DOHH2 (cell line): ENCODE measurements at regions not wholly inside any gene's neighbourhood (a gene's known extent, or its start where the extent isn't known, plus 50 kb on each side); places are given as distances from the start of the nearest gene placed in this dataset.

Source experiments
- H3F3A ChIP-seq: fragments of 200-600 bp; sonication (generic), shearing (Covaris generic); 2 replicates; pipeline ENCODE4 v1.6.0; 2016; ENCODE audit warnings: antibody characterized with exemption, mild to moderate bottlenecking; ENCODE audit not compliant: control insufficient read depth, insufficient read depth
- H3K27ac ChIP-seq: fragments of 200-600 bp; sonication (generic); 2 replicates; pipeline ENCODE4 v1.5.1; 2014; ENCODE audit warnings: low read depth, mild to moderate bottlenecking, low read length, moderate library complexity
- H3K27me3 ChIP-seq: fragments of 200-600 bp; sonication (generic); 2 replicates; pipeline ENCODE4 v1.6.1; 2014; ENCODE audit warnings: mild to moderate bottlenecking, low read length, mixed read lengths; ENCODE audit not compliant: control insufficient read depth
- H3K36me3 ChIP-seq: fragments of 200-600 bp; sonication (generic); 2 replicates; pipeline ENCODE4 v1.6.1; 2014; ENCODE audit warnings: mild to moderate bottlenecking, low read length, moderate library complexity, mixed read lengths; ENCODE audit not compliant: control insufficient read depth
- H3K4me1 ChIP-seq: fragments of 200-600 bp; sonication (generic); 2 replicates; pipeline ENCODE4 v1.6.1; 2014; ENCODE audit warnings: mild to moderate bottlenecking, low read length, mixed read lengths; ENCODE audit not compliant: control insufficient read depth
- H3K4me2 ChIP-seq: fragments of 200-600 bp; sonication (generic); 2 replicates; pipeline ENCODE4 v1.6.0; 2014; ENCODE audit warnings: mild to moderate bottlenecking, low read length, moderate library complexity
- H3K4me3 ChIP-seq: fragments of 200-600 bp; sonication (generic); 2 replicates; pipeline ENCODE4 v1.5.1; 2014; ENCODE audit warnings: mild to moderate bottlenecking, low read length, mixed read lengths
- H3K79me2 ChIP-seq: fragments of 200-600 bp; sonication (generic); 2 replicates; pipeline ENCODE4 v1.6.1; 2014; ENCODE audit warnings: mild to moderate bottlenecking, low read length, mixed read lengths; ENCODE audit not compliant: control insufficient read depth
- H3K9me2 ChIP-seq: fragments of 200-600 bp; sonication (generic); replicated peaks from 2 replicates; pipeline ENCODE4 v1.6.1; 2014; ENCODE audit warnings: mild to moderate bottlenecking, low read length, mixed read lengths; ENCODE audit not compliant: control insufficient read depth
- H3K9me3 ChIP-seq: fragments of 200-600 bp; sonication (generic); 2 replicates; pipeline ENCODE4 v1.6.1; 2014; ENCODE audit warnings: antibody characterized with exemption, low read length, mixed read lengths; ENCODE audit not compliant: control insufficient read depth, insufficient read depth
- H4K20me1 ChIP-seq: fragments of 200-600 bp; sonication (generic); 2 replicates; pipeline ENCODE4 v1.6.0; 2014; ENCODE audit warnings: low read depth, mild to moderate bottlenecking, antibody characterized with exemption, low read length, moderate library complexity; ENCODE audit not compliant: control insufficient read depth, insufficient read depth
- CTCF ChIP-seq: fragments of 200-600 bp; sonication (generic); IDR thresholded peaks from one replicate; pipeline ENCODE4 v1.5.1; 2014; ENCODE audit warnings: antibody characterized with exemption, mild to moderate bottlenecking, low read depth, low read length; ENCODE audit not compliant: poor library complexity, severe bottlenecking
- EZH2phosphoT487 ChIP-seq: fragments of 200-600 bp; sonication (generic); IDR thresholded peaks from 2 replicates; pipeline ENCODE4 v1.6.1; 2017; ENCODE audit warnings: borderline replicate concordance, mild to moderate bottlenecking, antibody characterized with exemption, low read length, moderate library complexity, mixed read lengths

DNA sequence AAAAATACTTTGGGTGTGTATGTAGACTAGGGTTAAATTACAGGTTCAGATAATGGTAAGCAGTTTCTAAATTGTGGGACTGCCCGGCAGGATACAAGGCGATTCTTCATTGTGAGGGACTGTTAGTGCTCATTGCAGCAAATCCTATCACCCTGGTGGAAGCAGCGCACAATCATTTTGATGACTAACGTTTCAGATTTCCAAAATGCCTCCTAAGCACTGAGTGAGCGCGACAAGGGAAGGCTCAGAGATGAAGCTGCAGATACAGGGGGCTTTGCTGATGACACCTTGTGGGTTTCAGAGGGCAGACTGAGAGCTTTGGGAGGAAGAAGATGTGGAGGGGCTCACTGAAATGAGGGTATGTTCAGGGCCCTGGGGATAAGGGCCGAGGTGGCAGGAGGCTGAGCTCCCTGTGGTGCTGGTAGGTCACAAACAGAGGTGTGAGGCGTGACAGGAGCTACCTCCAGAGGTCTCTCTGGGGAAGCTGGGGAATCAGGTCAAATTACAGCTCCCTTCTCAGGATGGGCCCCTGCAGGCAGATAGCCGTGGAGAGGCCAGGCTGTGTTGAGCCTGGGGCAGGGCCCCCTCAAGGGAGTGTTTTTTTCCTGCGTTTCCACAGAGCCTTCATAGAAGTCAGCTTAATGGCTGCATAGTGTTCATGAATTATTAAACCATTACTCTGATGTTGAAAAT is 84.5 kb upstream of the FYN start:
- TF ChIP-seq CTCF (no peak), EZH2phosphoT487 (no peak)
- Histone ChIP-seq H3K27me3 (peaks cover 22% of the 10 kb centered on the region), H3K4me2 (no peak overlapping the region), H4K20me1 (no peaks in the 10 kb centered on the region), H3K36me3 (no peaks in the 10 kb centered on the region), H3K4me3 (no peak overlapping the region), H3F3A (no peaks in the 10 kb centered on the region), H3K4me1 (peaks cover 12% of the 10 kb centered on the region), H3K9me2 (no peaks in the 10 kb centered on the region; the same call in 1 of the 2 replicates), H3K79me2 (no peaks in the 10 kb centered on the region), H3K27ac (no peak overlapping the region), H3K9me3 (no peaks in the 10 kb centered on the region)

GRCh38 chr6:111958534-111958933 is 85.3 kb upstream of the FYN start:
- Histone ChIP-seq H3K27me3 (peaks cover 18% of the 10 kb centered on the region; the same call in 1 of the 2 replicates), H3K79me2 (no peaks in the 10 kb centered on the region), H3F3A (no peaks in the 10 kb centered on the region), H3K27ac (no peak overlapping the region), H3K4me1 (peaks cover 12% of the 10 kb centered on the region), H3K36me3 (no peaks in the 10 kb centered on the region), H3K9me3 (no peaks in the 10 kb centered on the region), H3K9me2 (no peaks in the 10 kb centered on the region; the same call in 1 of the 2 replicates), H4K20me1 (no peaks in the 10 kb centered on the region), H3K4me3 (0 out of 2 replicates have a peak overlapping the region, but pooled peaks have one; percentile 2), H3K4me2 (0 out of 2 replicates have a peak overlapping the region, but pooled peaks have one; percentile 21)
- TF ChIP-seq CTCF (no peak), EZH2phosphoT487 (no peak)

DNA sequence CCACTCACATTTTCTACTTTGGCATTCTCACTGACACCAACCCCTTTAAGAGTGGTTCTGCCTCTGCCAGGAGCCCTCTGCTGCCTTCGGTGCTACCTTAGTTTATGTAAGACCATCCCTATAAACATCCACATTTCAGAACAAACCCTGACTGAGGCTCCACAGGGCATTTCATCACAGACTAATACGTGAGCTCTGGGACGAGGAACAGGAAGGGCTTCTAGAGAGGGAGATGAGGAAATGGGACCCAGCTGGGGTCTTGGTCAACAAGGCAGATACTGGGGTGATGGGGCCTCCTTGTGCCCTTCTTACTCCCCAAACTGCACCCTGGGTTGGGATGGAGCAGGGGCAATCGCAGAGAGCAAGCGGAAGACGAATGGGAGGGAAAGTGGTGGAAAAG is 86.5 kb upstream of the FYN start:
- Histone ChIP-seq H3K9me3 (no peaks in the 10 kb centered on the region; the same call in 1 of the 2 replicates), H3K27me3 (peaks cover 15% of the 10 kb centered on the region; the same call in 1 of the 2 replicates), H3K79me2 (no peaks in the 10 kb centered on the region), H3F3A (no peaks in the 10 kb centered on the region), H3K4me1 (peaks cover 12% of the 10 kb centered on the region), H3K9me2 (no peaks in the 10 kb centered on the region), H3K36me3 (no peaks in the 10 kb centered on the region), H3K4me2 (no peak overlapping the region), H4K20me1 (no peaks in the 10 kb centered on the region), H3K27ac (no peak overlapping the region), H3K4me3 (no peak overlapping the region)
- TF ChIP-seq EZH2phosphoT487, result no peak
- no peak for TF ChIP-seq CTCF
